Uterus (tissue), 2 donors: ENCODE measurements at regions not wholly inside any gene's neighbourhood (a gene's known extent, or its start where the extent isn't known, plus 50 kb on each side); places are given as distances from the start of the nearest gene placed in this dataset.

Experiments used
- POLR2A ChIP-seq, 2 donors: fragments of 450-650 bp; IDR thresholded peaks; one replicate each; pipeline ENCODE4 v1.6.1; 2016; ENCODE audit warnings: antibody characterized with exemption in 2 of 2, mild to moderate bottlenecking in 1 of 2, moderate library complexity in 1 of 2
- TF ChIP-seq, protein P1 (sequence below), 4 experiments: fragments of 200-600 bp in 2 of 4; fragments of 450-650 bp in 2 of 4; sonication (generic) in 2 of 4; IDR thresholded peaks; one replicate each; pipeline ENCODE4 v1.5.1; 2016 to 2019; ENCODE audit warnings: antibody characterized with exemption in 4 of 4, mild to moderate bottlenecking in 2 of 4, moderate library complexity in 1 of 4

GRCh38 chr7:155153676-155154075, 83.6 kb downstream of the HTR5A start:
- no peak for TF ChIP-seq POLR2A (IDR thresholded peaks at IDR 0.05)
- TF ChIP-seq, protein P1, sequence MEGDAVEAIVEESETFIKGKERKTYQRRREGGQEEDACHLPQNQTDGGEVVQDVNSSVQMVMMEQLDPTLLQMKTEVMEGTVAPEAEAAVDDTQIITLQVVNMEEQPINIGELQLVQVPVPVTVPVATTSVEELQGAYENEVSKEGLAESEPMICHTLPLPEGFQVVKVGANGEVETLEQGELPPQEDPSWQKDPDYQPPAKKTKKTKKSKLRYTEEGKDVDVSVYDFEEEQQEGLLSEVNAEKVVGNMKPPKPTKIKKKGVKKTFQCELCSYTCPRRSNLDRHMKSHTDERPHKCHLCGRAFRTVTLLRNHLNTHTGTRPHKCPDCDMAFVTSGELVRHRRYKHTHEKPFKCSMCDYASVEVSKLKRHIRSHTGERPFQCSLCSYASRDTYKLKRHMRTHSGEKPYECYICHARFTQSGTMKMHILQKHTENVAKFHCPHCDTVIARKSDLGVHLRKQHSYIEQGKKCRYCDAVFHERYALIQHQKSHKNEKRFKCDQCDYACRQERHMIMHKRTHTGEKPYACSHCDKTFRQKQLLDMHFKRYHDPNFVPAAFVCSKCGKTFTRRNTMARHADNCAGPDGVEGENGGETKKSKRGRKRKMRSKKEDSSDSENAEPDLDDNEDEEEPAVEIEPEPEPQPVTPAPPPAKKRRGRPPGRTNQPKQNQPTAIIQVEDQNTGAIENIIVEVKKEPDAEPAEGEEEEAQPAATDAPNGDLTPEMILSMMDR (IDR thresholded peaks at IDR 0.05) = no peak
